ENCODE measurements at regions not wholly inside any gene's neighbourhood (a gene's known extent, or its start where the extent isn't known, plus 50 kb on each side); places are given as distances from the start of the nearest gene placed in this dataset.

DNA sequence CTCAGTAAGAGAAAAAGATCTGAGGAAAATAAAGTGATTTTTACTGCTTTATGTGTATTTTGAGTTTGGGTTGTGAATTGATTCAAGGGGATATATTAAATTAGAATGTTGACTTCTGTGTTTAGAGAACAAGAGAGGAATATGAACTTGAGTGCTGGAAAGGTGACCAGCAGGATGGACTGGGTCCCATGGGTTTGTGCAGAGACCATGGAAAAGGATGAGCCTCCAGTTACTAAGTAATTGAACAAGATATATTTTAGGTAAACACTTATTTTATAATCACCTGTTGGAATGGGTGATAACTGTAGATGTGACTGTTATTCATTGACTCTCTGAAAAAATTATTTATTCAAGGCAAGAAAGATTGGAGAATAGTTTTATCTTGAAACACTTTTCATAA lies 82.0 kb upstream of the TOP3B start:
- no peak for DNase-seq
- Histone ChIP-seq H3K4me1 (peaks cover 0 to 12% (median 3%) of the 10 kb centered on the region in 4 donors), H3K36me3 (no peaks in the 10 kb centered on the region), H3K9me3 (no peaks in the 10 kb centered on the region), H3K27ac (no peak overlapping the region), H3K27me3 (no peaks in the 10 kb centered on the region), H3K4me3 (no peak overlapping the region)
- intact Hi-C loops (cut with DNase I): no loop called here
- no peak for TF ChIP-seq EP300 (IDR thresholded peaks at IDR 0.05)

GRCh38 chr22:22062306-22062793 lies 79.8 kb upstream of the TOP3B start:
- intact Hi-C loops (cut with DNase I): no loop called here
- no peaks in the 10 kb centered on the region for H3K36me3 ChIP-seq
- no peak for TF ChIP-seq CTCF (IDR thresholded peaks at IDR 0.05)
- no peak for TF ChIP-seq POLR2AphosphoS5 (IDR thresholded peaks at IDR 0.05)
- TF ChIP-seq EP300 (IDR thresholded peaks at IDR 0.05): no peak
- TF ChIP-seq POLR2A (IDR thresholded peaks at IDR 0.05): no peak
- H3K9me3 ChIP-seq: no peaks in the 10 kb centered on the region
- WGBS, 2 donors: 83 to 86% methylated on average over 2 of the region's 2 CpGs
- H3K27me3 ChIP-seq: peaks cover 0 to 4% (median 0%) of the 10 kb centered on the region in 3 donors
- peak overlapping the region in 2 of 4 donors; percentile 37 to 40 for H3K27ac ChIP-seq
- no peak for DNase-seq
- H3K4me1 ChIP-seq: peaks cover 0 to 12% (median 3%) of the 10 kb centered on the region in 4 donors
- no peak overlapping the region for H3K4me3 ChIP-seq

DNA sequence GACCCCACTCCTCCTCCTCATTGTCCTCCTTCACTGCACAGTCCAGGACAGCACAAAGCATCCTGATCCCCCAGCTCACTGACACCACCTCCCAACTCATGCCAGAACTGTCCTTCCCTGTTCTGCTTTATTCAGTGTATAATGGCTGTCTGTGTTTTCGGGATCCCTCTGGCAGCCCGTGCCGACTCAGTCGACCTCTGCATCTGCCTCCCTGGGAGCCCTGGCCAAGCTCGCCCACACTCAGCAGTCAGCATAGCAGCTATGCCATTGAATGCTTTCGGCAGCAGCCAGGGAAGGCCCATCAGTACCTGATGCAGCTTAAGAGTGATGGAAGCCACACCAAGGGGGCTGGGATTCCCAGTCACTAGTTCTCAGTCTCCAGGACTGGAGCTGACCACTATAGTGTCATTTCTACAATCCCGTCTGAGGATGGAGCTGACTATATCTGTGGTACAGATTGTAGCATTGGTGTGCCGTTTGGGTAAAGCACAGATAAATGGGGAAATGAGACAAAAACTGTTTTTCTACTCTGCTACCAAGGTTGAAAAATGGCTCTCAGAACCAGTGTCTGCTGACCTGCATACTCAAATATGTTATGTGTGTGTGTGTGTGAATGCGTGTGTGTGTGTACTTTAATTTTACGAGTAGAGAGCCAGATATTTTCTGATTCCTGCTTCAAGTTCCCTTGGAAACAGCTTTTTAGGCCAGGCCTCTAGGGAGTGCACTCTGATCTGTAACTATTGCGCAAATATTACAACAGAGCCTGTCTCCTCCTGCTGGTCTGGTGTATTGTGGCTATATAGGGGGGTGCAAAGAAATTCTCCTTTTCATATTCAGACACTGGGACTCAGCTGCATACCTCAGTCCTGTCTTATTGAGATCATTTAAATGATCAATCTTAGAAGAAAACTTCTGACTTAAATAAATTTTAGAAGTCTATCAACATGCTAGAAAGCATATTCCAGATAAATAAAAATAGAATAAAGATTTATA lies 78.8 kb upstream of the TOP3B start:
- intact Hi-C loops (cut with DNase I): no loop called here
- H3K9me3 ChIP-seq: no peaks in the 10 kb centered on the region
- H3K27ac ChIP-seq: peak overlapping the region; percentile 56 to 70 (median 60)
- no peaks in the 10 kb centered on the region for H3K36me3 ChIP-seq
- no peak overlapping the region for H3K4me3 ChIP-seq
- H3K27me3 ChIP-seq: peaks cover 0 to 4% (median 0%) of the 10 kb centered on the region in 3 donors
- TF ChIP-seq POLR2AphosphoS5 (IDR thresholded peaks at IDR 0.05) (peak in 3 of 4 donors; percentile 19 to 35 (median 29)), POLR2A (IDR thresholded peaks at IDR 0.05) (no peak), CTCF (IDR thresholded peaks at IDR 0.05) (peak in 1 of 4 experiments; percentile 10)
- 63 to 66% methylated on average over 11 of the region's 11 CpGs for WGBS, 2 donors
- peak; percentile 78 for DNase-seq
- H3K4me1 ChIP-seq: peaks cover 0 to 12% (median 3%) of the 10 kb centered on the region in 4 donors

DNA sequence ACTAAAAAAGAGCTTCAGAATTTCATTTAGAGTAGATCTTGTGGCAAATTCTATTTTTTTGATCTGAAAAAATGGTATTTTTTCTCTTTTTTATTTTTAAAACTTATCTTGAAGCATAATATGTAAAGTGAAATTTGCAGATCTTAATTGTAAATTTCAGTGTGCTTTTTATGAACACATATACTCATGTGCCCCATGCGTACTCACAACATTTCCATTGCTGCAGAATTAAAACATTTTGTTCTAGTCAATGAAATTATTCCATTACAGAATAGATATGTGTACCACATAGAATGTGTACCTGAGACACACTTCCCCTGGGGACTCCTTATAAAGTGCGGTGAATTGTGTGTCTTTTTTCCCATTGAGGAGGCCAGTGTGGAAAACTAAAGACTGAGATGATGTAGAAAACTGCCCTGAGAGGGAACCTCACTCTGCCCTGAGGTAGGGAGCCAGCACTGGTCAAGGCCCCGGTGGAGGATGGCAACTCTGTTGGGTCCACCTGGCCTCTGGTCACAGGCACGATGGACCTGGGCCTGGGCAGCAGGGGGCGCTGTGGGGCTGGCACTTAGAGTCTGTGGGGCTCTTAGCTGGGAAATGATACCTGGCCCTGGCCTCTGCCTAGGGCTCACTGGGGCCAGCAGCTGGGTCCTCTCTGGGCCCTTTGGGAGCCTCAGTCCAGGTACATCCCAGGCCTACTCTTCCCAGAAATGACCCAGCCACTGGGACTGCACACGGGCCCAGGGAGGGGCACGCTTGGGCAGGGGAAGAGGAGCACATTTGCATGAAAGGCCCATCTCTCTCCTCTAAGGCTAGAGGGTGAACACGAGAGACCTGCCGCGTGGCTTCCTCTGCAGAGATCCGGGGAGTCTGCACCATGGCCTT lies 77.9 kb upstream of the TOP3B start:
- peaks cover 0 to 12% (median 3%) of the 10 kb centered on the region in 4 donors for H3K4me1 ChIP-seq
- DNase-seq: peak; percentile 68
- intact Hi-C loops (cut with DNase I): no loop called here
- H3K27me3 ChIP-seq: peaks cover 0 to 4% (median 0%) of the 10 kb centered on the region in 3 donors
- H3K36me3 ChIP-seq: no peaks in the 10 kb centered on the region
- no peaks in the 10 kb centered on the region for H3K9me3 ChIP-seq
- WGBS, 2 donors: 60 to 67% methylated on average over 11 of the region's 11 CpGs
- no peak overlapping the region for H3K4me3 ChIP-seq
- no peak for TF ChIP-seq EP300 (IDR thresholded peaks at IDR 0.05)
- TF ChIP-seq CTCF (IDR thresholded peaks at IDR 0.05): peak in 3 of 4 experiments; percentile 5 to 33 (median 20)
- TF ChIP-seq POLR2AphosphoS5 (IDR thresholded peaks at IDR 0.05): no peak
- TF ChIP-seq POLR2A (IDR thresholded peaks at IDR 0.05): no peak
- H3K27ac ChIP-seq: peak overlapping the region; percentile 56 to 70 (median 60)

Data from sigmoid colon (tissue), 6 donors.